Breast epithelium (tissue), 4 donors: ENCODE measurements at regions not wholly inside any gene's neighbourhood (a gene's known extent, or its start where the extent isn't known, plus 50 kb on each side); places are given as distances from the start of the nearest gene placed in this dataset.

Experiments
- DNase-seq, 2 donors: peaks; one replicate each; pipeline ENCODE4 v3.0.0-alpha.2; 2019; ENCODE audit warnings: low spot score in 2 of 2
- H3K27ac ChIP-seq, 2 donors: fragments of 200-600 bp; sonication (generic) in 1 of 2; one replicate each; pipeline ENCODE4 v1.5.1; 2016 to 2019; ENCODE audit warnings: mild to moderate bottlenecking in 1 of 2
- H3K27me3 ChIP-seq, 2 donors: fragments of 200-600 bp; sonication (generic) in 1 of 2; one replicate each; pipeline versions ENCODE4 v1.5.1 to v1.6.0; 2017 to 2019; ENCODE audit warnings: control low read depth in 1 of 2, mild to moderate bottlenecking in 1 of 2
- H3K36me3 ChIP-seq: fragments of 200-600 bp; one replicate; pipeline ENCODE4 v1.5.1; 2019
- H3K4me1 ChIP-seq, 2 donors: fragments of 200-600 bp; sonication (generic); one replicate each; pipeline ENCODE4 v1.5.1; 2016 to 2019; ENCODE audit warnings: control low read depth in 1 of 2
- H3K4me3 ChIP-seq, 3 donors: fragments of 200-600 bp; sonication (generic); 1 replicate in 2 of 3; 2 replicates in 1 of 3; pipeline ENCODE4 v1.5.1; 2016 to 2019; ENCODE audit warnings: mild to moderate bottlenecking in 3 of 3, moderate library complexity in 2 of 3
- H3K9me3 ChIP-seq, 2 donors: fragments of 200-600 bp; sonication (generic) in 1 of 2; one replicate each; pipeline ENCODE4 v1.5.1; 2016 to 2019; ENCODE audit warnings: control low read depth in 1 of 2
- CTCF ChIP-seq, 3 donors: fragments of 450-650 bp; IDR thresholded peaks; one replicate each; pipeline ENCODE4 v1.5.1; 2016 to 2017; ENCODE audit warnings: antibody characterized with exemption in 3 of 3, mild to moderate bottlenecking in 3 of 3, moderate library complexity in 3 of 3
- POLR2A ChIP-seq: fragments of 450-650 bp; IDR thresholded peaks from one replicate; pipeline ENCODE4 v1.6.1; 2016; ENCODE audit warnings: antibody characterized with exemption, mild to moderate bottlenecking, moderate library complexity
- POLR2AphosphoS5 ChIP-seq, 3 donors: sonication (generic); formaldehyde crosslinking; IDR thresholded peaks; one replicate each; pipeline ENCODE4 v1.6.1; 2017; ENCODE audit warnings: antibody characterized with exemption in 3 of 3
- intact Hi-C: fragments of 100-400 bp; cut with DNase I; formaldehyde crosslinking; loops from one replicate; pipeline ENCODE4 v1.15.1; 2023; ENCODE audit warnings: low total_unique reads

GRCh38 chr22:48855013-48855412 is 972.7 kb downstream of the BRD1 start:
- intact Hi-C loops: no loop called here
- Histone ChIP-seq H3K27ac (no peak overlapping the region), H3K4me3 (no peak overlapping the region), H3K36me3 (no peaks in the 10 kb centered on the region), H3K9me3 (no peaks in the 10 kb centered on the region), H3K27me3 (peaks cover 0 to 7% of the 10 kb centered on the region in 2 donors), H3K4me1 (no peaks in the 10 kb centered on the region)
- DNase-seq: no peak
- TF ChIP-seq POLR2AphosphoS5 (IDR thresholded peaks at IDR 0.05): no peak

GRCh38 chr22:48853627-48854240 is 973.9 kb downstream of the BRD1 start:
- Histone ChIP-seq H3K4me1 (no peaks in the 10 kb centered on the region), H3K27ac (no peak overlapping the region), H3K9me3 (no peaks in the 10 kb centered on the region), H3K36me3 (no peaks in the 10 kb centered on the region), H3K4me3 (no peak overlapping the region), H3K27me3 (peaks cover 0 to 14% of the 10 kb centered on the region in 2 donors)
- TF ChIP-seq CTCF (IDR thresholded peaks at IDR 0.05) (no peak), POLR2A (no peak), POLR2AphosphoS5 (IDR thresholded peaks at IDR 0.05) (no peak)
- intact Hi-C loops: no loop called here
- DNase-seq: no peak

GRCh38 chr22:48851933-48852549 is 975.6 kb downstream of the BRD1 start:
- Histone ChIP-seq H3K4me3 (no peak overlapping the region), H3K4me1 (no peaks in the 10 kb centered on the region)

GRCh38 chr22:48850658-48851287 is 976.9 kb downstream of the BRD1 start:
- Histone ChIP-seq H3K27ac (no peak overlapping the region), H3K9me3 (no peaks in the 10 kb centered on the region), H3K36me3 (no peaks in the 10 kb centered on the region), H3K4me3 (no peak overlapping the region), H3K4me1 (no peaks in the 10 kb centered on the region), H3K27me3 (peaks cover 0 to 21% of the 10 kb centered on the region in 2 donors)
- intact Hi-C loops: no loop called here
- no peak for DNase-seq
- TF ChIP-seq CTCF (IDR thresholded peaks at IDR 0.05) (no peak), POLR2A (no peak)

More at GRCh38 chr22:48851933-48852549, 975.6 kb downstream of the BRD1 start:
- H3K27ac ChIP-seq: no peak overlapping the region
- TF ChIP-seq POLR2AphosphoS5 (IDR thresholded peaks at IDR 0.05) (no peak), CTCF (IDR thresholded peaks at IDR 0.05) (no peak), POLR2A (no peak)
- no peaks in the 10 kb centered on the region for H3K36me3 ChIP-seq
- H3K9me3 ChIP-seq: no peaks in the 10 kb centered on the region
- no peak for DNase-seq
- peaks cover 0 to 18% of the 10 kb centered on the region in 2 donors for H3K27me3 ChIP-seq
- intact Hi-C loops: no loop called here

- no peak for DNase-seq
- Histone ChIP-seq H3K4me3 (no peak overlapping the region), H3K27ac (no peak overlapping the region), H3K4me1 (no peaks in the 10 kb centered on the region), H3K9me3 (no peaks in the 10 kb centered on the region), H3K36me3 (no peaks in the 10 kb centered on the region), H3K27me3 (peaks cover 0 to 27% of the 10 kb centered on the region in 2 donors)
- intact Hi-C loops: no loop called here
- no peak for TF ChIP-seq CTCF (IDR thresholded peaks at IDR 0.05)
Measured at GRCh38 chr22:48849963-48850657, 977.6 kb downstream of the BRD1 start.
